DOHH2 (cell line): ENCODE measurements at regions not wholly inside any gene's neighbourhood (a gene's known extent, or its start where the extent isn't known, plus 50 kb on each side); places are given as distances from the start of the nearest gene placed in this dataset.

Experiments
- H3F3A ChIP-seq: fragments of 200-600 bp; sonication (generic), shearing (Covaris generic); 2 replicates; pipeline ENCODE4 v1.6.0; 2016; ENCODE audit warnings: antibody characterized with exemption, mild to moderate bottlenecking; ENCODE audit not compliant: control insufficient read depth, insufficient read depth
- H3K27ac ChIP-seq: fragments of 200-600 bp; sonication (generic); 2 replicates; pipeline ENCODE4 v1.5.1; 2014; ENCODE audit warnings: low read depth, mild to moderate bottlenecking, low read length, moderate library complexity
- H3K27me3 ChIP-seq: fragments of 200-600 bp; sonication (generic); 2 replicates; pipeline ENCODE4 v1.6.1; 2014; ENCODE audit warnings: mild to moderate bottlenecking, low read length, mixed read lengths; ENCODE audit not compliant: control insufficient read depth
- H3K36me3 ChIP-seq: fragments of 200-600 bp; sonication (generic); 2 replicates; pipeline ENCODE4 v1.6.1; 2014; ENCODE audit warnings: mild to moderate bottlenecking, low read length, moderate library complexity, mixed read lengths; ENCODE audit not compliant: control insufficient read depth
- H3K4me1 ChIP-seq: fragments of 200-600 bp; sonication (generic); 2 replicates; pipeline ENCODE4 v1.6.1; 2014; ENCODE audit warnings: mild to moderate bottlenecking, low read length, mixed read lengths; ENCODE audit not compliant: control insufficient read depth
- H3K4me2 ChIP-seq: fragments of 200-600 bp; sonication (generic); 2 replicates; pipeline ENCODE4 v1.6.0; 2014; ENCODE audit warnings: mild to moderate bottlenecking, low read length, moderate library complexity
- H3K4me3 ChIP-seq: fragments of 200-600 bp; sonication (generic); 2 replicates; pipeline ENCODE4 v1.5.1; 2014; ENCODE audit warnings: mild to moderate bottlenecking, low read length, mixed read lengths
- H3K79me2 ChIP-seq: fragments of 200-600 bp; sonication (generic); 2 replicates; pipeline ENCODE4 v1.6.1; 2014; ENCODE audit warnings: mild to moderate bottlenecking, low read length, mixed read lengths; ENCODE audit not compliant: control insufficient read depth
- H3K9me2 ChIP-seq: fragments of 200-600 bp; sonication (generic); replicated peaks from 2 replicates; pipeline ENCODE4 v1.6.1; 2014; ENCODE audit warnings: mild to moderate bottlenecking, low read length, mixed read lengths; ENCODE audit not compliant: control insufficient read depth
- H3K9me3 ChIP-seq: fragments of 200-600 bp; sonication (generic); 2 replicates; pipeline ENCODE4 v1.6.1; 2014; ENCODE audit warnings: antibody characterized with exemption, low read length, mixed read lengths; ENCODE audit not compliant: control insufficient read depth, insufficient read depth
- H4K20me1 ChIP-seq: fragments of 200-600 bp; sonication (generic); 2 replicates; pipeline ENCODE4 v1.6.0; 2014; ENCODE audit warnings: low read depth, mild to moderate bottlenecking, antibody characterized with exemption, low read length, moderate library complexity; ENCODE audit not compliant: control insufficient read depth, insufficient read depth
- CTCF ChIP-seq: fragments of 200-600 bp; sonication (generic); IDR thresholded peaks from one replicate; pipeline ENCODE4 v1.5.1; 2014; ENCODE audit warnings: antibody characterized with exemption, mild to moderate bottlenecking, low read depth, low read length; ENCODE audit not compliant: poor library complexity, severe bottlenecking
- EZH2phosphoT487 ChIP-seq: fragments of 200-600 bp; sonication (generic); IDR thresholded peaks from 2 replicates; pipeline ENCODE4 v1.6.1; 2017; ENCODE audit warnings: borderline replicate concordance, mild to moderate bottlenecking, antibody characterized with exemption, low read length, moderate library complexity, mixed read lengths

- Histone ChIP-seq H3K27me3 (peaks cover 16% of the 10 kb centered on the region), H4K20me1 (no peaks in the 10 kb centered on the region), H3K9me2 (no peaks in the 10 kb centered on the region), H3K4me2 (no peak overlapping the region), H3F3A (no peaks in the 10 kb centered on the region), H3K9me3 (no peaks in the 10 kb centered on the region), H3K4me3 (no peak overlapping the region), H3K79me2 (no peaks in the 10 kb centered on the region), H3K36me3 (no peaks in the 10 kb centered on the region), H3K27ac (no peak overlapping the region), H3K4me1 (no peaks in the 10 kb centered on the region)
- TF ChIP-seq EZH2phosphoT487 (no peak), CTCF (no peak)
These were observed 126.1 kb downstream of the PPIAL4G start for GRCh38 chr1:148357037-148357436.

DNA sequence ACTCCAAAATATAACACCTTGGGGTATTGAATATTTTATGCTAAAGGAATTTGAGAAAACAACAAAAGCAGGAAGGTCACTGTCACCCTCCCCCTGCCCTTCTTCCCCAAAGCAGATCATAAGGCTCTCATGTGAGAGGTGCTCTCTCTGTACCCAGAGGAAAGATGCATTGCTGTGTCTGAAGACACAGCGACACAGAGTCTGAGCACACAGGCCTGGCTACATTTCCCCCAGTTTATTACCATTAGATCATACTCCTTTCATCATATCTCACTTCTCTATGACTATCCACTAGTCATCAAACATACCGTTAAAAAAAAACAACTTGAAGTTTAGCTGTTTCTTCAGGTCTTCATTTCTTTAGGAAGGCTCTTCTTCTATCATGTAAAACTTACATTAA lies 127.1 kb downstream of the PPIAL4G start:
- no peaks in the 10 kb centered on the region for H3K4me1 ChIP-seq
- no peak for TF ChIP-seq EZH2phosphoT487
- no peak for TF ChIP-seq CTCF
- H3K9me2 ChIP-seq = no peaks in the 10 kb centered on the region
- H3K27ac ChIP-seq = no peak overlapping the region
- H3K79me2 ChIP-seq = no peaks in the 10 kb centered on the region
- no peaks in the 10 kb centered on the region for H4K20me1 ChIP-seq
- H3K9me3 ChIP-seq = no peaks in the 10 kb centered on the region
- H3K4me3 ChIP-seq = no peak overlapping the region
- H3F3A ChIP-seq = no peaks in the 10 kb centered on the region
- peaks cover 23% of the 10 kb centered on the region for H3K27me3 ChIP-seq
- H3K4me2 ChIP-seq = no peak overlapping the region
- no peaks in the 10 kb centered on the region for H3K36me3 ChIP-seq

- no peaks in the 10 kb centered on the region for H3K9me2 ChIP-seq
- H3K36me3 ChIP-seq = no peaks in the 10 kb centered on the region
- H3K9me3 ChIP-seq = no peaks in the 10 kb centered on the region
- H3F3A ChIP-seq = no peaks in the 10 kb centered on the region
- H3K27me3 ChIP-seq = peaks cover 29% of the 10 kb centered on the region
- H3K4me2 ChIP-seq = no peak overlapping the region
- no peaks in the 10 kb centered on the region for H3K79me2 ChIP-seq
- H3K27ac ChIP-seq = no peak overlapping the region
- TF ChIP-seq CTCF = no peak
- TF ChIP-seq EZH2phosphoT487 = no peak
- no peaks in the 10 kb centered on the region for H4K20me1 ChIP-seq
- no peak overlapping the region for H3K4me3 ChIP-seq
- H3K4me1 ChIP-seq = no peaks in the 10 kb centered on the region
These were observed 128.2 kb downstream of the PPIAL4G start for GRCh38 chr1:148354913-148355308.

GRCh38 chr1:148354284-148354912 lies 128.7 kb downstream of the PPIAL4G start:
- H3K9me3 ChIP-seq = no peaks in the 10 kb centered on the region
- H3K27me3 ChIP-seq = peaks cover 34% of the 10 kb centered on the region
- H3K27ac ChIP-seq = no peak overlapping the region
- no peaks in the 10 kb centered on the region for H3K79me2 ChIP-seq
- no peaks in the 10 kb centered on the region for H4K20me1 ChIP-seq
- TF ChIP-seq EZH2phosphoT487 = no peak
- no peak for TF ChIP-seq CTCF
- H3K9me2 ChIP-seq = no peaks in the 10 kb centered on the region
- H3K4me2 ChIP-seq = no peak overlapping the region
- H3K4me1 ChIP-seq = no peaks in the 10 kb centered on the region
- H3K36me3 ChIP-seq = no peaks in the 10 kb centered on the region
- no peak overlapping the region for H3K4me3 ChIP-seq
- no peaks in the 10 kb centered on the region for H3F3A ChIP-seq
